ENCODE measurements at regions not wholly inside any gene's neighbourhood (a gene's known extent, or its start where the extent isn't known, plus 50 kb on each side); places are given as distances from the start of the nearest gene placed in this dataset.

- Mint-ChIP-seq H3K4me3 (no peak overlapping the region), H3K27me3 (peaks cover 5% of the 10 kb centered on the region), H3K9me3 (no peaks in the 10 kb centered on the region), H3K36me3 (ENCODE audit: low read depth) (no peaks in the 10 kb centered on the region), H3K4me1 (ENCODE audit: low read depth) (no peaks in the 10 kb centered on the region), H3K27ac (no peak overlapping the region)
- POLR2A ChIA-PET: no interaction called here
- H3K27me3 ChIP-seq (ENCODE audit: control insufficient read depth in 1 of 2, insufficient read depth in 2 of 2, low read length in 2 of 2): no peaks in the 10 kb centered on the region
- intact Hi-C loops (cut with DNase I, micrococcal nuclease): no loop called here
- H3K36me3 ChIP-seq (ENCODE audit: insufficient read depth, low read length): no peaks in the 10 kb centered on the region
- no peak for ATAC-seq (ENCODE audit: poor library complexity)
- H3K9me3 ChIP-seq (ENCODE audit: control insufficient read depth in 1 of 2, insufficient read depth in 1 of 2, low read length in 2 of 2): no peaks in the 10 kb centered on the region
- TF ChIP-seq, protein P1, sequence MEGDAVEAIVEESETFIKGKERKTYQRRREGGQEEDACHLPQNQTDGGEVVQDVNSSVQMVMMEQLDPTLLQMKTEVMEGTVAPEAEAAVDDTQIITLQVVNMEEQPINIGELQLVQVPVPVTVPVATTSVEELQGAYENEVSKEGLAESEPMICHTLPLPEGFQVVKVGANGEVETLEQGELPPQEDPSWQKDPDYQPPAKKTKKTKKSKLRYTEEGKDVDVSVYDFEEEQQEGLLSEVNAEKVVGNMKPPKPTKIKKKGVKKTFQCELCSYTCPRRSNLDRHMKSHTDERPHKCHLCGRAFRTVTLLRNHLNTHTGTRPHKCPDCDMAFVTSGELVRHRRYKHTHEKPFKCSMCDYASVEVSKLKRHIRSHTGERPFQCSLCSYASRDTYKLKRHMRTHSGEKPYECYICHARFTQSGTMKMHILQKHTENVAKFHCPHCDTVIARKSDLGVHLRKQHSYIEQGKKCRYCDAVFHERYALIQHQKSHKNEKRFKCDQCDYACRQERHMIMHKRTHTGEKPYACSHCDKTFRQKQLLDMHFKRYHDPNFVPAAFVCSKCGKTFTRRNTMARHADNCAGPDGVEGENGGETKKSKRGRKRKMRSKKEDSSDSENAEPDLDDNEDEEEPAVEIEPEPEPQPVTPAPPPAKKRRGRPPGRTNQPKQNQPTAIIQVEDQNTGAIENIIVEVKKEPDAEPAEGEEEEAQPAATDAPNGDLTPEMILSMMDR (IDR thresholded peaks at IDR 0.05): no peak
- CTCF ChIA-PET: no interaction called here
- DNase-seq: no peak
- H3K4me3 ChIP-seq (ENCODE audit: low read length): no peak overlapping the region
- H3K4me1 ChIP-seq (ENCODE audit: insufficient read depth, low read length): no peaks in the 10 kb centered on the region
- H3K27ac ChIP-seq (ENCODE audit: low read depth in 1 of 2, low read length in 2 of 2): no peak overlapping the region
Measured at GRCh38 chrX:147846676-147847075, 65.0 kb upstream of the FMR1 start.

DNA sequence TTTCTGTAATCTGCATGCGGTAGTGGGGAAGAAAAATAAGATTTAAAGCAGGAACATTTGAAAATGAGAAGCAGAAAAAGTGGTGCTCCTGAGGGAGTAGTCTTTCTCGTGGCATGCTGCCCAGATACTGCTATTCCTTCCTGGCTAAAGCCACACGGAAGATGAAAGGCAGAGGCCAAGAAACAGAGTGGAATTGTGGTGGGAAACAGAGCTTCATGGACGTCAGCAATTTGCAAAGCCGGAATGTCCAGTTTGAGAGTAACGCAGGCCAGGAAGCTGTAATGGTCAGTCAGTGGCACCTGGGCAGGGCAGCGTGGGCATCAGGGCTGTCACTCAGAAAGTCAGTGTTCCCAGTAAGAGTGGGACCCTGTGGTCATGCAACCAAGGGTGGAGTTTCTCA is 63.7 kb upstream of the FMR1 start:
- Mint-ChIP-seq H3K27ac (no peak overlapping the region), H3K4me3 (no peak overlapping the region), H3K27me3 (peaks cover 5% of the 10 kb centered on the region), H3K4me1 (ENCODE audit: low read depth) (no peaks in the 10 kb centered on the region), H3K9me3 (no peaks in the 10 kb centered on the region), H3K36me3 (ENCODE audit: low read depth) (no peaks in the 10 kb centered on the region)
- ATAC-seq (ENCODE audit: poor library complexity) (no peak), DNase-seq (no peak)
- ChIA-PET POLR2A (no interaction called here), CTCF (no interaction called here)
- TF ChIP-seq, protein P1 (IDR thresholded peaks at IDR 0.05): no peak
- intact Hi-C loops (cut with DNase I, micrococcal nuclease): no loop called here
- H3K36me3 ChIP-seq (ENCODE audit: insufficient read depth, low read length): no peaks in the 10 kb centered on the region
- H3K27me3 ChIP-seq (ENCODE audit: control insufficient read depth in 1 of 2, insufficient read depth in 2 of 2, low read length in 2 of 2): no peaks in the 10 kb centered on the region
- no peak overlapping the region for H3K4me3 ChIP-seq (ENCODE audit: low read length)
- H3K4me1 ChIP-seq (ENCODE audit: insufficient read depth, low read length): no peaks in the 10 kb centered on the region
- no peak overlapping the region for H3K27ac ChIP-seq (ENCODE audit: low read depth in 1 of 2, low read length in 2 of 2)
- H3K9me3 ChIP-seq (ENCODE audit: control insufficient read depth in 1 of 2, insufficient read depth in 1 of 2, low read length in 2 of 2): no peaks in the 10 kb centered on the region

DNA sequence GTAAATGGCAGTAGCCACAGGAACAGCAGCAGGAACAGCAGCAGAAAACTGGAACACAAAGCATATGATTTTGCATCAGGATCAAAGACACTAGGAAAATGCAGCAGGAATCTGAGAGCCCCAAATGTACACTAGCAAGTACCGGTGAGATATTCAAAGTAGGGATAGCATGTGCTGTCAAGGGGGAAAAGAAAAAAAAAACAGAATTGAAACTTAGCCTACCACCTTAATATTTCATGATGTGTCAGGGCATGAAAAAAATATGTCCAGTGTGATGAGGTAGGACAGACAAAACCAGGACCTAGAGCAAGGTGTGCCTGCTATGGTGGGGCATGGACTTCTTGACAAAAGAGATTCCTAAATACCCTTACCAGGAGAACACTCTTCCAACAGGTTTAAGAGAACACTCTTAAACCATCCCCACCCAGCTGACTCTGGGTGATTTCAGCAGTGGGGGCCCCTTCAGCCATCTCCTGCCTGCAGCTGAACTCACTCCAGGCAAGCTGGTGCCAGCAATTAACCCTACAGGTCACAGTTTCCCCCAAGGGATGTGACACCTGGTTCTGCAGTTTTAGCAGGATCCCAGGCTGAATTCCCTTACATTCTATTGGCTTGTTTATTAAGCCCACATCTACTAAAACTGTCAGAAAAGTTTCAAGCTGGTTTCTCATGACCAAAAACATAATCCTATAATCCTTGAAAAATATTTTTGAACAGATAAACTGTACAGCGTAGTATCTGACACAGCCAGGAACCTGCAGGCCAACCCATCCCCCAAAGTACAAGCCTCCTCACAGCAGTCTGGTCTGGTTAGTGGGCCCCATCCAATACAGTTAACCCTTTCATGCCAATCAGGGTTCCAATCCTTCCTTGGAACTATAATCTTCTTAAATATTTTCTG is 62.9 kb upstream of the FMR1 start:
- DNase-seq (no peak), ATAC-seq (ENCODE audit: poor library complexity) (no peak)
- no peaks in the 10 kb centered on the region for H3K36me3 Mint-ChIP-seq (ENCODE audit: low read depth)
- no peaks in the 10 kb centered on the region for H3K4me1 ChIP-seq (ENCODE audit: insufficient read depth, low read length)
- H3K4me1 Mint-ChIP-seq (ENCODE audit: low read depth): no peaks in the 10 kb centered on the region
- intact Hi-C loops (cut with DNase I, micrococcal nuclease): no loop called here
- no peak overlapping the region for H3K27ac Mint-ChIP-seq
- POLR2A ChIA-PET: no interaction called here
- H3K27ac ChIP-seq (ENCODE audit: low read depth in 1 of 2, low read length in 2 of 2): no peak overlapping the region
- no peaks in the 10 kb centered on the region for H3K9me3 ChIP-seq (ENCODE audit: control insufficient read depth in 1 of 2, insufficient read depth in 1 of 2, low read length in 2 of 2)
- peaks cover 5% of the 10 kb centered on the region for H3K27me3 Mint-ChIP-seq
- H3K4me3 ChIP-seq (ENCODE audit: low read length): no peak overlapping the region
- no peaks in the 10 kb centered on the region for H3K27me3 ChIP-seq (ENCODE audit: control insufficient read depth in 1 of 2, insufficient read depth in 2 of 2, low read length in 2 of 2)
- H3K36me3 ChIP-seq (ENCODE audit: insufficient read depth, low read length): no peaks in the 10 kb centered on the region
- CTCF ChIA-PET: no interaction called here
- no peak overlapping the region for H3K4me3 Mint-ChIP-seq
- H3K9me3 Mint-ChIP-seq: no peaks in the 10 kb centered on the region
- TF ChIP-seq, protein P1 (IDR thresholded peaks at IDR 0.05): no peak
